ENCODE measurements at regions not wholly inside any gene's neighbourhood (a gene's known extent, or its start where the extent isn't known, plus 50 kb on each side); places are given as distances from the start of the nearest gene placed in this dataset.

DNA sequence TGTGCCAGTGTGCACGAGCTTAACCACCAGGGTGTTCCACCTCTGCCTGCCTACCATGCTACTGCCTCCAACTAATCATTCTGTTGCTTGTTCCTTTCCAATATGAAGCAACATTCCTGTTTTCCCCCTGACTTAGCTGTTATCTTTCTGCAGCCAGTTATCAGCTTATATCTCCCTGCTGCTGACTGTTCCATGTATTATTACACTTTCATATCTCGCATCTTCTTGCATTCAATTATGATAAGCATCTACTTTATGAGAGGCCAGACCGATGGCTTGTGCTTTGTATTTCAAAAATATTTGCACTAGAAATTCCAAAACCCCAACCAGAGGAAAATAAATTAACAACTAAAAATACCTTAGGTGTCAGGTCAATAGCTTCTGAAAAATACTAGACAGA is 394.0 kb upstream of the BRINP1 start:
- TF ChIP-seq, protein P1, sequence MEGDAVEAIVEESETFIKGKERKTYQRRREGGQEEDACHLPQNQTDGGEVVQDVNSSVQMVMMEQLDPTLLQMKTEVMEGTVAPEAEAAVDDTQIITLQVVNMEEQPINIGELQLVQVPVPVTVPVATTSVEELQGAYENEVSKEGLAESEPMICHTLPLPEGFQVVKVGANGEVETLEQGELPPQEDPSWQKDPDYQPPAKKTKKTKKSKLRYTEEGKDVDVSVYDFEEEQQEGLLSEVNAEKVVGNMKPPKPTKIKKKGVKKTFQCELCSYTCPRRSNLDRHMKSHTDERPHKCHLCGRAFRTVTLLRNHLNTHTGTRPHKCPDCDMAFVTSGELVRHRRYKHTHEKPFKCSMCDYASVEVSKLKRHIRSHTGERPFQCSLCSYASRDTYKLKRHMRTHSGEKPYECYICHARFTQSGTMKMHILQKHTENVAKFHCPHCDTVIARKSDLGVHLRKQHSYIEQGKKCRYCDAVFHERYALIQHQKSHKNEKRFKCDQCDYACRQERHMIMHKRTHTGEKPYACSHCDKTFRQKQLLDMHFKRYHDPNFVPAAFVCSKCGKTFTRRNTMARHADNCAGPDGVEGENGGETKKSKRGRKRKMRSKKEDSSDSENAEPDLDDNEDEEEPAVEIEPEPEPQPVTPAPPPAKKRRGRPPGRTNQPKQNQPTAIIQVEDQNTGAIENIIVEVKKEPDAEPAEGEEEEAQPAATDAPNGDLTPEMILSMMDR (IDR thresholded peaks at IDR 0.05) = no peak
- no peak for TF ChIP-seq EZH2 (IDR thresholded peaks at IDR 0.05; ENCODE audit: borderline replicate concordance, insufficient read depth, low read depth, low read length, poor library complexity, severe bottlenecking)
